ENCODE measurements at regions not wholly inside any gene's neighbourhood (a gene's known extent, or its start where the extent isn't known, plus 50 kb on each side); places are given as distances from the start of the nearest gene placed in this dataset.
A peak's percentile ranks its signal among the peaks of the same experiment; 100 is the strongest.

GRCh38 chr11:27215471-27216269, 147.3 kb downstream of the CCDC34 start:
- DNase-seq (ENCODE audit: low spot score), result peak; percentile 25

DNA sequence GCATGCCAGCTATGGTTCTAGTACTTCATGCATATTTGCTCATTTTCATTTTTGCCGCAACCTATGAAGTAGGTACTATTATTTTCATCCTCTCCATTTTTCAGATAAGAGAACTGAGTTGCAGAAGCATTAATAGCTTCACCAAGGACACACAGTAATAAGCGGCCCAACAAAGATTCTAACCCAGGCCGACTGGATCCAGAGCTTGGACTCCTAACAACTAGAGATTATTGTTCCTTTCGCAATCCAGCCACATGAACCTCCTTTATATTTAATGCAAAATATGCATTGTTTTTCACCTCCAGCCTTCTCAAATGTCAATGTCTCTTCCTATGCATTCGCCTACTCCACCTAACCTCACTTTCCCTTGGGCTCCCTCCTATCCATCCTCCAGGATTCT, 148.3 kb downstream of the CCDC34 start:
- DNase-seq (ENCODE audit: low spot score), result no peak

GRCh38 chr11:27213232-27213660, 149.8 kb downstream of the CCDC34 start:
- no peak for DNase-seq (ENCODE audit: low spot score)

- DNase-seq (ENCODE audit: low spot score), result no peak
These were observed 150.7 kb downstream of the CCDC34 start for GRCh38 chr11:27212248-27212780.

DNA sequence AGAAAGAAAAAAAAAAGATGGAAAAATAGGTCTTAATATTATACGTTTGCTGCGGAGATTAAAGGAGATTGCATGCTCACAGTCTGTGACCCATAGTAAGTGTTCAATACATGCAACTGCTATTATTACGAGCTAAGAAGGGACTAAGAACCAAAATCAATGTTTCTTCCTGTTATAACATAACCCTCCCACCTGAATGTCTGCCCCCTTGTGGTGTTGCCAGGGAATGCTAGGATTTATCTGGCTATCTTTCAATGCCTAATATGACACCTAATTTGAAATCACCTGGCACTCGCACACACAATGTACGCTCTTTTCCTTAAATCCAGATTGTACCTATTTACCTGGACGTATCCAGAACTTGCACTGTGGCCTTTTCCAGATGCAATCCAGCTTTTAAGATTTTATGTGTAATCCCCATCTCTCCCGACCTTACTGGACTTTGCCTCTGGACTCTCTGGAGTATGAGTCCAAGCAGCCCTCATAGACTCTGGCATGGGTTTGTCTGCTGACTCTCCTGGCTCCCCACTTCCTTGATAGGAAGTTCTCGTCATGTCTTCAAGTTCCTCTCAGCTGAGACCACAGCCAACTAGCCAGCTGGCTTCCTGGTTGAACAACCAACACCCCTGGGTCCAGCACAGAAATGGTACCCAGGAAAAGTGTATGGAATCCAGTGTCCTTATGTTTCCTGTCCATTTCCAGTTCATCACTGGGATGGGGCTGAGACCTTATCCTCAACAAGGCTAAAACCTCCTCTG, 151.5 kb downstream of the CCDC34 start:
- DNase-seq (ENCODE audit: low spot score), result no peak

- DNase-seq (ENCODE audit: low spot score), result no peak
These were observed 152.5 kb downstream of the CCDC34 start for GRCh38 chr11:27210531-27210930.

DNA sequence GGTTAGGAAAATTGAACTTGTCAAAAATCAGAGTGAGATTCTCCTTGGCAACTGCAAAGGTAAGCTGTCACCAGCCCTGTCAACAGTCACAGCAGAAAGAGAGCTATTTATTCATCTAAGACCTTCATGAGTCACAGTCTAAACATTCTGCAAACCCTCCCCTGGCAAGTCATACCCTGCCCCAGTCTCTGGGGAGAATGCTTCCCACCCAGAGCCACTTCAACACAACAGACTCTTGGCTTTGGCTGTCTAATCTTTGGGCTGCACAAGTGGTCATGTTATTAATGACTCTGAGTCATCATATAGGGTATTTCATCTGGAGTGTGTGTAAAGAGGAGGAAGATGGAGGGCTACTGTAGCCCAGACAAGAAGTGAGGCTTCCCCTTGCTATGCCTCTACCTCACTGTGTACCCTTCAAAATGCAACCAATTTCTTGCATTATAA, 153.4 kb downstream of the CCDC34 start:
- no peak for DNase-seq (ENCODE audit: low spot score)

DNA sequence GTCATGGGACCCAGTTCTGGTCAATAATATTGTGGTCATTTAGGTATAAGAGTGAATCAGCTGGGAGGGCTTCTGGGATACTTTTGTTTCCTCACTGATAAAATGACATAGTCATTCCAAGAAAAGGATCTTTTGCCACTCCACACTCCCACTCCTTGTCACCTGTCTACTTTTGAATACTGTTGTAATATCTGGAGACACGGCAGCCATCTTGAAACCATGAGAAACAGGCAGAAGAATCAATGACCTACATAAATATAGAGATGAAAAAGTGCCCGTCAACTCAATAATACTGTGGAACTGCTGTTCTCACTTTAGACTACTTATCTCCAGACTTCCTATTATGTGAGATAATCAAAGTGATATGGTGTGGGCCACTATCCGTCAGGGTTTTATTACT, 154.2 kb downstream of the CCDC34 start:
- DNase-seq (ENCODE audit: low spot score), result no peak

DNA sequence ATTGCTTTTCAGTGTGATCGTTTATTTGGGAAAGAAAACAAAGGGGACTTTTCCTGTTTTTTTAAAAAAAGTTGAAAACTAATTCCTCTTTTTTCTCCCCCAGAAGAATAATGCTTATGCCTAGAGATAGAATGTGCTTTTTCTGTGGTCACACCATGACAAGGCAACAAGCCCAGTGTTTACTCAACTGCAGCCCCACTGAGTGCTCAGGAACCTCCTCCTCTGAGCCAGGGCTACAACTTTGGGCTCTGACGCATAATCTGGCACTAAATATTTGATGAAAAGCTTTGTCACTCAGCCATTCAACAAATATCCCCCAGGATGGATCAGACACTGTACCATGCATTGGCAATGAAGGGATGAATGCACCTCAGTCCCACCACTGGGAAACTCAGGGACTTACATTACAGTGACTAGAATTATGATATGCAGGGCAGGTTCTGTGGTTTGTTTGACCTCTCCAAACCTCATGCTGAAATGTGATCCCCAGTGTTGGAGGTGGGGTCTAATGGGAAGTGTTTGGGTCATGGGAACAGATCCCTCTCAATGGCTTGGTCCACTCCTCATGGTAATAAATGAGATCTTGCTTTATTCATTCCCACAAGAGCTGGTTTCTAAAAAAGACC, 155.9 kb downstream of the CCDC34 start:
- DNase-seq (ENCODE audit: low spot score), result no peak

GRCh38 chr11:27205779-27206570, 157.0 kb downstream of the CCDC34 start:
- DNase-seq (ENCODE audit: low spot score), result no peak

DNA sequence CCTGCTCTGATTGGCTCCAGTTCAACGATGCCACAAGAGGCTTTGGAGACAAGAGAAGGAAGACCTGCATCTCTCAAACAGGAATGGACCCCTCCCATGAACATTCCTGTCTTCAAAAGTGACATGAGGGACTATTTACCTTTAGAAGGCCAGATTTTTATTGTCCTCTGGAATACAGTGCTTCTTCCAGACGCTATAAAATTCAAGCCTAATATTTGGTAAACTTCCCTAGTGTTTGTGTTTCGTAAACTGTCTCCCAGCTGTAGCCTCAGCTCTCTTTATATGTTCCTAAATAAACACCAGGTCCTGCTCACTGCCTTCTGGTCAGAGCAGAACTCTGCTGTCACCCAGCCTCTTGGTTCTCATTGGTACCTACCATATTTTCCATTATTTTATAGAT, 157.8 kb downstream of the CCDC34 start:
- no peak for DNase-seq (ENCODE audit: low spot score)

- no peak for DNase-seq (ENCODE audit: low spot score)
These were observed 158.5 kb downstream of the CCDC34 start for GRCh38 chr11:27204529-27204928.

GRCh38 chr11:27203077-27203647, 159.9 kb downstream of the CCDC34 start:
- no peak for DNase-seq (ENCODE audit: low spot score)

DNA sequence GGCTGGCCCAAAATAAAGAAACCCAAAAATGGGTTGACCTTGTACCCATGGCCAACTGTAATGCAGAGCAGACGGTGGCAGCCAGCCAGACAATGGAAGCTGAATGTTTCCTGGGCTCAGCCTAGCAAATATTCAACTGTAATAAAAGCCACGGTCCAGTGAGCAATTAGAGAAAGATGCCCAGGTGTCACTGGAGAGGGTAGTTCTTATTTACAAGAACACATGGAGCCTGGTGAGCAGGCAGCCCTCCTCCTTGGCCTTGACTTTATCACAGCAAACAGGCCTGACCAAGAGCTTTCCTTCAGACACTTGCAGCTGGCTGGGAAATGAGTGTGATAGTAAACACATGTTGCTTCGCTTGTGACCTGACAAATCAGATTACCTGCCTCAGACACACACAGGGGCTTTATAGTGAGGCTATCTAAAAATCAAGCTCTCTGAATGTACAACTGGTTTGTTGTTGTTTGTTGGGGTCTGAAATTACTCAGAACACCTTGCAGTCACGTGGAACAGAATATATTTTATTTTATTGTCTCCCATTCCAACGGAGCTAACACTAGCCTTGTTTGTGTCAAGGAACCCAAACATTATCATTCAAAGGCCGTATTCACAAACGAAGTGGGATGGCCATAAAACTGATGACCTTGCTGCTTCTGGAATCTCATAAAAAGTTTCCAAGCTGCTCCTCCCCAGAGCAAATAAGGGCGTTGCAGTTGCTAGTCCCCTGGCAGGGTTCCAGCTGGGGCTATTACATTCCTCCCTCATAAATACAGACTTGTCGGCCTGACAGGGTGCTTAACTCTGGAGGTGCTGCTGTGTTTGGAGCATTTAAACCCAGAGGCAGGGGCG, 161.1 kb downstream of the BBOX1 start:
- peak; percentile 57 for DNase-seq (ENCODE audit: low spot score)

DNA sequence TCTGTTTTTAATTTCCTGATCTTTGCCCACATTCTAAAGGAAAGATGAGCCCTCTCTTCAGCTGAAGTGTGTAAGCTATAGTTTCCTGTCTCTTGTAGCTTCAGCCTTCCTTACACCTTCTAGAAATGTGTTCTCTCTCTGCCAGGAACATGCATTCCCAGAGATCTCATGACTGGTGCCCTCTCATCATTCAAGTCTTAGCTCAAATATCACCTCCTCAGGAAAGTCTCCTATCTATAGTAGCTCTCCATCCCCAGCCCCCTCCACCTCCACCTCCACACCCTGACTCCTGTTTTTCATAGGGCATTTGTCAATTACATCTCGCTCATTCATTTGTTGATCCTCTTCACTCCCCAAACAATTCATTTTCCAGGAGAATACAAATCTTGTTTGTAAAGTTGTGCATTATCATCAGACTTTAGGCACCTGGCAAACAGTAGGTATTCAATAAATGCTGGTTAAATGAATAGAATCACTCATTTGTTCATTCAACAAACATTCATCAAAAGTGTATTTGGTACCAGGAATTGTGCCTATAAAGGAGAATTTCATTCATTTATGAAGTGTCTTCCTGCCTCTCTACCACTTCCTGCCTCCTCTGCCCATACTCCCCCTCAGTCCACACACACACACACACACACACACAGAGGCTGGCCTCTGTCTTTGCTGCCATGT, 160.3 kb downstream of the BBOX1 start:
- no peak for DNase-seq (ENCODE audit: low spot score)

GRCh38 chr11:27196203-27196897, 155.7 kb downstream of the BBOX1 start:
- no peak for DNase-seq (ENCODE audit: low spot score)

- no peak for DNase-seq (ENCODE audit: low spot score)
These were observed 155.2 kb downstream of the BBOX1 start for GRCh38 chr11:27195837-27196202.

DNA sequence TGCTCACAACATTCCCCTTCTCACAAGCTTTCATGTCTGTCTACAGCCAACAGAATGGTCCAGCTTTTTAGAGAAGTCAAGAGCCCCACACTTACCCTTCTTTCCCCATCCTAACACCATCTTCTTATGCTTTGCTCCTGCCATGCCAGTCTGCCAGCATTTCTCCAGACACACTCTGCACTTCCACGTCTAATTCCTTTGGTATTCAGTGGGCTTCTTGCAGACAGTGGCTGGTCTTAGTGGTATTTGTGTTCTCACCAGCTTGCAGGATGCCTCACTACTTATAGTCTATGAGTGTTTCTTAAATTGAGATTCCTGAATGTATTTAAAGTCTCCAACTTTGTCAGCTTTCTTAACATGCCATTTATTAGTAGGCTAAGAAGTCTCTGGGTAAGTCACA, 154.4 kb downstream of the BBOX1 start:
- DNase-seq (ENCODE audit: low spot score), result no peak
